Stimulated activated CD8-positive, alpha-beta memory T cell treated with anti-CD3 and anti-CD28 coated beads, Interleukin-7, amount 100 ng/mL, for 4 hours (primary cell): ENCODE measurements at regions not wholly inside any gene's neighbourhood (a gene's known extent, or its start where the extent isn't known, plus 50 kb on each side); places are given as distances from the start of the nearest gene placed in this dataset.
"Not testable (repeated sequence)": the region's sequence is repeated elsewhere in the genome, so short reads cannot be mapped to it uniquely, and the experiment has no call there.

ENCODE experiments used
- DNase-seq, 2 donors: peaks; one replicate each; pipeline ENCODE4 v3.0.0-alpha.2; 2020; ENCODE audit warnings: low read depth in 2 of 2

DNA sequence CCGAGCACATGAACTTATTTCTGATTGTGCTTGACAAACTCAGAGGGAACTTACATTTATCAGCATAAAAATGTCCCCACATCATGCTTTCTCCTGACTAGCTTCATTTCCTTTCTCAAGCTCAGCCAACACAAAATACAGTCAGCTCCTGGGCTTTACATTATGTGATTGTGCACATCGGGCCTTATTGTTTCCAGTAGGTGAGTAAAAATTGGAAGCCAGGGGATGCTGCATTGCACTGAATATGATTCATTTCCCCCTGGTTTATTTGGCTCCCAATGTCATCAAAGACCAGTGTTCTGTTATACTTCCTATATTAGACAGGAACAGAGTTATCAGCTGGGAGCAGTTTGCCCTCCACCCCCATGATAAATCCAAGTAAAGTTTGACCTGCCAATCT lies 521.8 kb downstream of the RMST start:
- no peak for DNase-seq

DNA sequence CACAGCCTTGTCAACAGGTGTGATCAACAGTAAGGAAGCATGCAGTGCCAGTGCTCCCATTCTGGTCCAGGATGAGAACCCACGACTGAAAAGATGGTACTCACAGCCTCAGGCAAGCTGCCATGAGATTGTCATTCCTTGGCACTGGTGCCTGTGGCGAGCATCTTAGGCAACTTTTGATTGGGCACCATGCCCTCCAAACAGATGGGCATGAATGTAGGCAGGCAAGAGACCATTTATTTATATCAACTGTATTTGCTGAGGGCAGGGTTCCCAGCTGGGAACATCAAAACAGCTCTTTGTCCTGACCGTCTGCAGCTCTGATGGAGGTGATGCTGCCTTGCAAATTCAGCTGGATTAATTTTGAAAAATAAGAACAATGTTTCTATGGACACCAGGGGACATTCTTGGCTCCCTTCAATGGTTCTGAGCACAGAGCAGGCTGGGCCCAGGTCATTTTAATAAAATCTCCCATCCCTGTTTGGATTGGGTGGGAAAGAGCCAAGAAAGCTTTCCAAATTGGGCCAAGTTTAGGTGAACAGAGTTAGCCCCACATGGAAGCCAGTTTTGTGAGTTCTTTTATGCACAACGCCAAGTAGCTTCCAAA lies 522.5 kb downstream of the RMST start:
- DNase-seq: no peak

DNA sequence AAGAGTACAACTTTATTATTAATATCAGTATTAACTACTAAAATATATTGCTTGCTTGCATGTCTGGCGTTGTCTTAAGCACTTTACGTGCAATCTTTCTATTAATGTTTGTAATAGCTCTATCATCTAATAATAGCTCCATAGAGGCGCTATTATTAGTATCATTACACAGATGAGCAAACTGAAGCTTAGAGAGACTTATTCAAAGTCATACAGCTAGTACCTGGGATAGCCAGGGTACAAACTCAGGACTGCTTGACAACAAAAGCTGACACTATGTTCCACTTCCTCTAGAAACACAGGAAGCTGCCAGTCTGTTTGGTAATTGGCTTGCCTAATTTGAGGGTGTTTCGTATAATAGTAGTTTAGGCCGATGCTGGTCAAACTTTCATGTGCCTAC lies 523.2 kb downstream of the RMST start:
- no peak for DNase-seq

DNA sequence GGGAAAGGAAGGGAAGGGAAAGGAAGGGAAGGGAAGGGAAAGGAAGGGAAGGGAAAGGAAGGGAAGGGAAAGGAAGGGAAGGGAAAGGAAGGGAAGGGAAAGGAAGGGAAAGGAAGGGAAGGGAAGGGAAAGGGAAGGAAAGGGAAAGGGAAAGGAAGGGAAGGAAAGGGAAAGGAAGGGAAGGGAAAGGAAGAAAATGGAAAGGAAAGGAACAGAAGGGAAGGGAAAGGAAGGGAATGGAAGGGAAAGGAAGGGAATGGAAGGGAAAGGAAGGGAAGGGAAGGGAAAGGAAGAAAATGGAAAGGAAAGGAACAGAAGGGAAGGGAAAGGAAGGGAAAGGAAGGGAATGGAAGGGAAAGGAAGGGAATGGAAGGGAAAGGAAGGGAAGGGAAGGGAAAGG lies 526.0 kb downstream of the RMST start:
- not testable (repeated sequence) for DNase-seq

DNA sequence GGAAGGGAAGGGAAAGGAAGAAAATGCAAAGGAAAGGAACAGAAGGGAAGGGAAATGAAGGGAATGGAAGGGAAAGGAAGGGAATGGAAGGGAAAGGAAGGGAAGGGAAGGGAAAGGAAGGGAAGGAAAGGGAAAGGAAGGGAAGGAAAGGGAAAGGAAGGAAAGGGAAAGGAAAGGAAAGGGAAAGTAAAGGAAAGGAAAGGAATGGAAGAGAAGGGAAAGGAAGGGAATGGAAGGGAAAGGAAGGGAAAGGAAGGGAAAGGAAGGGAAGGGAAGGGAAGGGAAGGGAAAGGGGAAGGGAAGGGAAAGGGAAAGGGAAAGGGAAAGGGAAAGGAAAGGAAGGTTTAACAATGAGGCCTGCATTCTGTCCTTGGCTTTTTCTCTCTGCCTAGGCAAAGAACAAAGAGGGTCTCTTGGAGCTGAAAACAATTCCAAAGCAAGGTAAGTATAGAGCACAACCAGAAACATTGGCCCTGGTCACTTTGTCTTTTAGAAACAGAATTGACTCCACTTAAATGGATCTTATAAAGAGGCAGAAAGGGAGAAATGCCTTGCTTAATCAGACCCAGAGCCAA lies 525.9 kb upstream of the TMPO start:
- no peak for DNase-seq

DNA sequence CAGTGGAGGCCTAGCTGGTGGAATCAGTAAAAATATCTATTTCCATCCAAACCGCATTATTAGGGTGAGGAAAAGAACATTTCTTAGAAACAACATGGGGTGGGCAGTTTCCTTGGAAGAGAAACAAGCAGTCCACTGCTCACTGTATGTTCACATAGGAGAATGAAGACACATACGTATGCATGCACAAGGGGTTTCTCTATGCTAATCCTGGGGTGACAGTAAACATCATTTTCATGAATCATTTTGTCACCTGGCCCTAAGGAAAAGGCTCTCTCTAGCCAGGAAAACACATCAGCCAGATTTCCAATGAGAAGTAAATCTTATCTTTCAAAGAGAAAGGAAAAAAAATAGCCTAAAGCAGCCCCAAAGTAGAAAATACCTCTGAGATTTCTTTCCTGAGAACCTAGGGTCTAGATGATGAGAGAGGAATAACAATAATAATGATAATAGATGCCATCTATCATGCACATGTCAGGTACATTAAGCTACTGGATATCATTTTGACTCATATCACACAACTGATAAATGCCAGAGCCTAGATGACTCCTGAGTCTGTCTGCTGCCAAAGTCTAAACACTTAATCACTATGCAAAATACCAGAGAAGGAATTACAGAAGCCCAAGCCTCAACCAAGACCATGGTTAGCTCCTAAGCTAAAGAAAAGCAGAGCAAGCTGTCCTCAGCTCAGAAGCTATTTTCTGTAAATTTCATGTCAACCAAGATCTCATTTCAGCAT lies 520.5 kb upstream of the TMPO start:
- no peak for DNase-seq

DNA sequence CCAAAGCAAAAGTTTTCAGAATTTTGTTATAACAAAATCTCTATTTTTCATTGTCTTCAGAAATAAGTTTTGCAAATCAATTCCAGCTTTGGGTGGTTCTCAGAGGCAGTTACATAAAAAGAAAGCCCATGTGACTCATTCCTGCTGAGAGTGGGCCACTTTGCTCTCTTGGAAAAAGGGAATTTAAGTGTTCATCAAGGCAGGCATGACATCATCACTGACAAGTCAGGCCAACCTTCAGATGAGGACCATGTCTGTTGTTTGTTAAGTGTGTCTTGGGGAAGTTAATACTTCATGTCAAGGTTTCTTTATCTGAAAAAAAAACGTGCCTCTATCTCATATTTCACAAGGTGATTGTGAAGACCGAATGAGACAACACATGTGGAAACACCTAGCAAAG lies 519.8 kb upstream of the TMPO start:
- DNase-seq: no peak

DNA sequence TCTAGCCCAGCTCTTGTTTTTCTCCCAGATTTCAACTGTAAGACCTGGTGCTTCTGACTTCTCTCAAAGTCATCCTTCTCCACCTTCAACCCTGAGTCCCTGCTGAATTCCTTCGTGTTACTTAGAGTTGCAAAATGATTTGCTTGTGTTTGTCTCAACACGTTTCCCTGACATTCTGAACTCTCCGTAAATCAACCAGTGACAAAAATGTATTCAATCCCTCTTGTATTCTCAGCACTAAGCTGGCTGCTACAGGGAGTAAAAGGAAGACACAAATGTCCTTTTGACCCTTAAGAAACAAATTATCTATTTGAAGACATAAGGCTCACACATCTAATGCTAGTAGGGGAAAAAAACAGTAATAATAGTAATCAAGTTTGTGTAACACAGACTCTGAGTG lies 514.0 kb upstream of the TMPO start:
- no peak for DNase-seq

DNA sequence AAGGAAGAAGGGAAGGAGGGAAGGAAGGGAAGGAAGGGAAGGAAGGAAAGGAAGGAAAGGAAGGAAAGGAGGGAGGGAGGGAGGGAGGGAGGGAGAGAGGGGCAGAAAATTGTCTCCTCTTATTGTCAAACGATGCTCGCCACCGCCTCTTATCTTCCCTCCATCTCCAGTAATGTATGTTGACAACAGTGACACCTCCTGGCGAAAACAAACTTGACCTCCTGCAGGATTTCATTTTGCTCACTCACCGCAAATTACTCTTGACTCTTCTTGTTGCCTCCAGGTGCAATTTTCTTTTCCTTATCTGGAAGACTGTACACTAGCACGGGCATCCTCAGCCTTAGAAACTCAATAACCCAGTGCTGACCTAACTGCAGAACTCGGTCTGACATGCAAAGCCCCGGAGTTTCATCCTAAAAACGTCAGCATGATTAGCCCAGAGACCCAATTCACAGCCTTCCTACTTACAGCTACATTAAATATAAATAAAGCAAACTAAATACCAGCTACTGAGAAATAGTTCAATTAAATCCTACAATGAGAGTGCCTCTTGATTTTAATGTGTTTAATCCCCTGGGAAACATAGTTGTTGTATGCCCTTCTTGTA lies 512.4 kb upstream of the TMPO start:
- no peak for DNase-seq

DNA sequence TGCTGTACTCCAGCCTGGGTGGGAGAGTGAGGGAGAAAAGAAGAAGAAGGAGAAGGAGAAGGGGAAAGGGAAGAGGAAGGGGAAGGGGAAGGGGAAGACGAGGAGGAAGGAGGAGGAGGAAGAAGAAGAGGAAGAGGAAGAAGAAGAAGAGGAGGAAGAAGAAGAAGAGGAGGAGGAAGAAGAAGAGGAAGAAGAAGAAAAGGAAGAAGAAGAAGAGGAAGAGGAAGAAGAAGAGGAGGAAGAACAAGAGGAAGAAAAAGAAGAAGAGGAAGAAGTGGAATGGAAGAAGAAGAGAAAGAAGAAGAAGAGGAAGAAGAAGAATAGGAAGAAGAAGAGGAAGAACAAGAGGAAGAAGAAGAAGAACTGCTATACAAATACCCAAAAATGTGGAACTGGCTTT lies 507.4 kb upstream of the TMPO start:
- DNase-seq: no peak

DNA sequence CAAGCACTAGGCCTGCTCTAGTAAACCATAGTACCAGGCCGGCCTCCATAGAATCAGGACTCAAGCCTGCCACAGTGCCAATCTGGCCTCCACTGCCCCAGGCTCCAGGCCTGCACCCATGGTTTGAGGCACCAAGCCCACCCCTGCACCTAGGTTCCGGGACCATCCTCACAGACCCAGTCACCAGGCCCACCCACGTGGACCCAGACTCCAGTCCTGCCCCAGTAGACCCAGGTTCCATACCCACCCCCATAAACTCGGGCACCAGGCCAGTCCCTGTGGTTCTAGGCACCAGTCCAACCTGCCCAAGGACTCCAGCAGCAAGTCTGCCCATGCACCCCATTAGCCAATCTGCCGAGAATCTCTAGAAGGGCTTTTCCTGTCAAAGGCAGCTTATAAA lies 501.8 kb upstream of the TMPO start:
- DNase-seq: no peak

DNA sequence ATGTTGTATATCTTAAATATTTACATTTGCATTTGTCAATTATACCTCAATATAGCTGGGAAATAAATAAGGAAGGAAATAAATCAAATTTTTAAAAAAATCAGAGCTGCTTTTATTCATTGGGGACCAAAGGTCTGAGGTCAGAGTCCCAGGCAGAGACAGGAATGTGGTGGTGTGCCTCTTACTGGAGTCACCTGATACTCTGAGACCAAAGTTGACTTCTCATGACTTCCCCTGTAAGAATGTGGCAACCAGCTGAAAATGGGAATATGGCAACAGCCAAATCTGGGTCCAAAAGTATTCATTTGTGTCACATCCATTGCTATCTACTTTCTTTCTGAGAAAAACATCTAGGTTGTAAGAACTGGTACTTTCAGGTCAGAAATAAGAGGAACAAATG lies 496.6 kb upstream of the TMPO start:
- no peak for DNase-seq

DNA sequence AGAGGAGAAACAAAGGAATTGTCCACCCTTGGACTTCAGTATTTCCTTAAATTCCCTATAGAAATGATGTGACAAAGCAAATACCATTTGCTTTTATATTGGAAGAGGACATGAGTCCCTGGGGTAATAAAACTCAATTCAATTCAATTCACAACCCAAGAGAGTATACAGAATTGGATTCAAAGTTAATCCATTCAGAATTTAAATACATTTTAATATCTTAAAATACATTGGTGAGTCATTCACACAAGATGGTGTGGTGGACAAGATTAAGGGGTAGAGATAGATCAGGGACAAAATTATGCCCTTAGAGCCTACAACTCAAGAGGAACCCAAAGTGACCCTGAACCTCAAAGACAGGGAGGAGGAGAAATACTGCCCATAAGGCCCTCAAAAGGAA lies 495.0 kb upstream of the TMPO start:
- DNase-seq: no peak

DNA sequence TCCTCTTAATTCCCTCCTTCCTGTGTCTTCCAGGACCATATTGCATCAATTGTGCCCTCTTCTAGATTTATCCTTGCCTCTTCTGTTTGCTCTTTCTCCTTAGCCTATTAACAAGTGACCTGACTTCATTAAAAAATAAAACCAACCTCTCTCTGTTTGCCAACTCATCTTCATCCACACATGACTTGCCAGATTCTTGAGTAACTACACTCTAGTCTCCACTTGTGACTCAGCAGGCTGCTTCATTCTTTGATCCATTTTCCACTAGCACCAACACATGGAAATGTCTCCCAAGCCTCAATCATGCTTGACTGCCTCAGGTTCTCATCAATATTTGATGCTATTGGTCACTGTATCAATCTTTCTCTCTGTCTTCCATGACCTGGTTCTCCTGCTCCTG lies 492.4 kb upstream of the TMPO start:
- no peak for DNase-seq

DNA sequence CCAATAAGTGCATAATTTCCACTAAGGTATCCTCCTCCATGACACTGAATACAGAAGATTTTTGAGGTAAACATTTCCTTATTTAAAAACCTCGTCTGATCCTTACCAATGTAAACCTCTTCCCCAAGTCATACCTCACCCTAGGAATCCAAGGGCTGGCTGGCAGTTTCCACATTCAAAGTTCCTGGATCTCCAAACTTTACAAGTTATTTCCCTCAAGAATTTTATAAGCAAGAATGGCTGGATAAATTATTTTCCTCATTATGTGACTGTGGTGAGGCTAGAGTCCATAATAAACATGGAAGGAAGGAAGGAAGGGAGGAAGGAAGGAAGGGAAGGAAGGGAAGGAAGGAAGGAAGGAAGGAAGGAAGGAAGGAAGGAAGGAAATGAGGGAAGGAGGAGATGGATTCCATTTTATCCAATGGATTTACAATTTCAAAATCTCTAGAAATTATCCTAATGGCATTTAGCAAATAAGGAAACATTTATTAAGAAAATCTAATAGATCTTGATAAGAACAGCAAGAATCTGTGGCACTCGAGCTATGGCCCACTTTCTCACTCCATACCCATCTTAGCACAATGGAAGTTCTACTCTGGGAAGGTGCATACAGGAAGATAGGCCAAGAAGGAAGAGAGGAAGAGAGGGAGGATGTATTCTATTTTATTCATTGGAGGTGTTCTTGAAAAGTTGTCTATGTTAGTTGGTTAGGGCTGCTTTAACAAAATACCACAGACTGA lies 477.8 kb upstream of the TMPO start:
- no peak for DNase-seq

DNA sequence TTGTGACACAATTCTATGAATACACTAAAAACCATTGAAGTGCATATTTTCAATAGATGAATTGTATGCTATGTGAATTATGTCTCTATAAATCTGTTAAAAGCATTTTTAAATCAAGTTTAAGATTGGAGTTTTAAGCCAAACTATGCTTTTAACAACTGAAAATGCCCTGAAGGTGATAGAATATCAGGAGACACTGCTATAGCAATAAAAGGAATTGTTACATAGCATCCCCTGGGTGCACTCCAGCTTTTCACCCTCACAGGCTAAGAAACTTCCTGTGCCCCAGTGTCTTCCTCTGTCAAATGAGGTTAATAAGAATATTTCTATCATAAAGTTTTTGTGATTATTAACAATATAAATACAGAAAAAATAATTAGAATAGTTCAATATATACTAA lies 472.7 kb upstream of the TMPO start:
- DNase-seq: no peak

DNA sequence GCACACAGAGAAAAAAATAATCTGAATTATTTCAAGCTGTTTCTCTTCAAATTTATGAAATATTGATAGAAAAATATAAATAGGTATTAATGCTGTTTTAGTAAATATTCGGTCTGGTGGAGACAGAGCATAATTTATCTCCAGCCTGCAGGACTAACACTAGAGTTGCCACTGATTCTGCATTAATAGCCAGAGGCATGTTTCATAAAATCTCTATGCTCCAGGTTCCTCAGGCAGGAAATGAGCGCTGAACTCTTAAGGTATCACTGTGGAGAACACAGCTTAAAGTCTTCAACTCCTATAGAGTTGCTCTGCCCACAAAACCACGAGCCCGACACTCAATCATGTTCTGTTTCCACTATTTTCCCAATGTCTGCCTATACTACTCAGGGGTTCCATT lies 470.0 kb upstream of the TMPO start:
- no peak for DNase-seq

DNA sequence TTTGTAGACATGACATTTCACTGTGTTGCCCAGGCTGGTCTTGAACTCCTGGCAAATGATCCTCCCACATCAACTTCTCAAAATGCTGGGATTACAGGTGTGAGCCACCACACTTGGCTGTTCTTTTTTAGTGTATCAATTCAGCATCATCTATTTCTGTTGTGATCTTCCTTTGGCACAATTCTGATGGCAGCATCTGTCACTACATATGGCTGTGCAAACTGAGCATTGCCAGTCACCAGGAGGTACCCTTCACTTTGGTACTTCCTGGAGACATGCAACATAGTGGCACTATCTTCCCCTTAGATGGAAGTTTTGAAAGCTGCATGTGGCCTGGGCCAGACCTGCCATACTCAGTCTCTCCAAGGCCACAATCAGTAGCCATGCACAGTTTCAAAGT lies 467.1 kb upstream of the TMPO start:
- DNase-seq: no peak

DNA sequence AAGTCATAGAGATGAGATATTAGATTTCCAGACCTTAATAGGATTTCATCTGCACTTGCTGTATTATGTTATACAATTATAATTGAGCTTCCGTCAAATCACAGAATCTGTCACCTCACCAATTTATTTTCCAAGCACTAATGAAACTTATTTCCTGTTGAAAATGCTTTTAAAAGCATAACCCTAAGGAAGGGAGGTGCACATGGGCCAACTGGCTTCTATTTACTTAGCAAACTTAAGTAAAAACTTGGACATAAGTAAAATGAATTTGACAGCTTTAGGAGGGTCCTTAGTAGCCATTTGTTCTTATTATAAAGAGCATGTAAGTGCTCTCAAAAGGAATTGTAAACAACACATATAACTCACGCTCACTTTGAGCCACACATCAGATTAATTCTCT lies 462.2 kb upstream of the TMPO start:
- no peak for DNase-seq

DNA sequence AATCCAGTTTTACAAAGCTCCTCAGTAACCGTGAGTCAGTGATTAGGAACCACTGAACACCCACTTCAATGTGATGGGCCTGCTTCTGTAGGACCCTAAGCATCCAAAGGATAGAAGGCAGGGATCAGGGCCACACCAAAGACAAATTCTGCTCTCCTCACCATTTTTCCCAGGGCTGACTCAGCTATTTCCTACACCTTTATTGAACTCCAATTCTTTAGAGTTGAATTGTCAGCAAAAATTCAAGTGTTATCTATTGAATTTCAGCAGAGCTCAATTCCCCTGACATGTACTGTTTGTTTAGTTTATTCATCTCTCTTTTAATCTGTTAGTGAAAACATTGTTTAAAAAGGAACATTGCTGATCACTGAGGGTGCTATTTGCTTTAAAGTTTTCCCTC lies 457.7 kb upstream of the TMPO start:
- DNase-seq: no peak

DNA sequence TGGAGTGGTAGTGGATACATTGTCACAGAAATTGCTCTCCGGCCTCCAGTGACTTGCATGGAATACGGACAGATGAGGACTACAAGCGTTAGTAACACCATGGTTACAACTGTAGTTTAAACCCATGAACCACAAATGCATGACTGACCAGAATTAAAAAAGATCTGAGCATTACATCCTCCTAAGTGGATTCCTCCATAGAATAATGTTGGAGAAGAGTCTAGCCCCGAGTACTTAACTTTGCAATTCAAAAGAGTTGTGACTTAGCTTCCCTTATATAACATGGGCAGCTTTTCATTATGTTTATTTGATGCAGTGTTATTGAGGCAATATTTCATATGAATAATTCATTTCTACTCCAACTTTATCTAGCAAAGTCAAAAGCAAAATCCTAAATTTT lies 457.2 kb upstream of the TMPO start:
- no peak for DNase-seq

DNA sequence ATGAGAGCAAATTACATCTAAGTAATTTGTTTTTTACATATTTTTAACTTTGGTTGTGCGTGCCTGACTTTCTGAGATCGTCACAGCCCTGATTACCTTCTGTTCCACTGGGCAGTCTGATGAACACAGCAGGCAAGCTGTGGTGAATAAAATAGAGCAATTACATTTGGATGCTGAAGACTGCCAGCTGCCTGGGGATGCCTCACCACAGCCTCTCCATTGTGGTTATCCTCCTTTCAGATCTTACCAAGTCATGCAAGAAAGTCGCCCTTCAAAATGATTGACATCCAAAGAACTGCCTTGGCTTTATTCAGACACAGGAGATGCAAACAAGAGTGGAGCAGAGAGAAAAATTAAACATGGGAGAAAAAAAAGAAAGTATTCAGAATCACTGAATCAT lies 456.6 kb upstream of the TMPO start:
- no peak for DNase-seq
